Thyroid gland (tissue), 4 donors: ENCODE measurements at regions not wholly inside any gene's neighbourhood (a gene's known extent, or its start where the extent isn't known, plus 50 kb on each side); places are given as distances from the start of the nearest gene placed in this dataset.

Source experiments
- CTCF ChIP-seq, 6 experiments: fragments of 200-600 bp in 3 of 6; fragments of 450-650 bp in 3 of 6; sonication (generic) in 3 of 6; IDR thresholded peaks; one replicate each; pipeline ENCODE4 v1.5.1; 2016 to 2019; ENCODE audit warnings: antibody characterized with exemption in 6 of 6, mild to moderate bottlenecking in 2 of 6, inconsistent platforms in 1 of 6, moderate library complexity in 1 of 6
- POLR2A ChIP-seq, 2 donors: fragments of 450-650 bp; IDR thresholded peaks; one replicate each; pipeline ENCODE4 v1.6.1; 2017; ENCODE audit warnings: antibody characterized with exemption in 2 of 2, mild to moderate bottlenecking in 2 of 2, moderate library complexity in 1 of 2

GRCh38 chr1:172915271-172915670 lies 135.5 kb downstream of the TNFSF18 start:
- TF ChIP-seq CTCF (IDR thresholded peaks at IDR 0.05) (no peak), POLR2A (IDR thresholded peaks at IDR 0.05) (no peak)
